ENCODE measurements at regions not wholly inside any gene's neighbourhood (a gene's known extent, or its start where the extent isn't known, plus 50 kb on each side); places are given as distances from the start of the nearest gene placed in this dataset.

GRCh38 chr7:81887098-81888090 lies 117.5 kb upstream of the HGF start:
- ATAC-seq: no peak
- no peaks in the 10 kb centered on the region for H3K36me3 ChIP-seq
- no peaks in the 10 kb centered on the region for H3K27me3 ChIP-seq
- TF ChIP-seq CTCF (IDR thresholded peaks at IDR 0.05): no peak
- no peak overlapping the region for H3K27ac ChIP-seq
- H3K9me3 ChIP-seq: no peaks in the 10 kb centered on the region
- H3K4me3 ChIP-seq: no peak overlapping the region
- intact Hi-C loops (cut with DNase I): no loop called here
- peak in 1 of 4 donors; percentile 13 for DNase-seq
- H3K4me1 ChIP-seq: no peaks in the 10 kb centered on the region

GRCh38 chr7:81886211-81886764 lies 116.4 kb upstream of the HGF start:
- Histone ChIP-seq H3K9me3 (no peaks in the 10 kb centered on the region), H3K27me3 (no peaks in the 10 kb centered on the region), H3K36me3 (no peaks in the 10 kb centered on the region), H3K4me1 (no peaks in the 10 kb centered on the region), H3K4me3 (no peak overlapping the region), H3K27ac (no peak overlapping the region)
- ATAC-seq (no peak), DNase-seq (no peak)
- intact Hi-C loops (cut with DNase I): no loop called here
- no peak for TF ChIP-seq CTCF (IDR thresholded peaks at IDR 0.05)

- ATAC-seq (no peak), DNase-seq (no peak)
- no peak for TF ChIP-seq CTCF (IDR thresholded peaks at IDR 0.05)
- no peak overlapping the region for H3K27ac ChIP-seq
- no peak overlapping the region for H3K4me3 ChIP-seq
- H3K4me1 ChIP-seq: no peaks in the 10 kb centered on the region
- H3K27me3 ChIP-seq: no peaks in the 10 kb centered on the region
- intact Hi-C loops (cut with DNase I): no loop called here
- H3K36me3 ChIP-seq: no peaks in the 10 kb centered on the region
- H3K9me3 ChIP-seq: no peaks in the 10 kb centered on the region
Observed at GRCh38 chr7:81884817-81885216, 115.0 kb upstream of the HGF start.

GRCh38 chr7:81883801-81884393 lies 114.0 kb upstream of the HGF start:
- Histone ChIP-seq H3K9me3 (no peaks in the 10 kb centered on the region), H3K36me3 (no peaks in the 10 kb centered on the region), H3K27me3 (no peaks in the 10 kb centered on the region), H3K27ac (no peak overlapping the region), H3K4me3 (no peak overlapping the region), H3K4me1 (no peaks in the 10 kb centered on the region)
- intact Hi-C loops (cut with DNase I): no loop called here
- ATAC-seq (no peak), DNase-seq (no peak)
- TF ChIP-seq CTCF (IDR thresholded peaks at IDR 0.05): no peak

GRCh38 chr7:81882086-81882485 lies 112.2 kb upstream of the HGF start:
- DNase-seq (no peak), ATAC-seq (no peak)
- no peaks in the 10 kb centered on the region for H3K27me3 ChIP-seq
- intact Hi-C loops (cut with DNase I): no loop called here
- no peaks in the 10 kb centered on the region for H3K4me1 ChIP-seq
- no peak for TF ChIP-seq CTCF (IDR thresholded peaks at IDR 0.05)
- H3K4me3 ChIP-seq: no peak overlapping the region
- H3K9me3 ChIP-seq: no peaks in the 10 kb centered on the region
- no peak overlapping the region for H3K27ac ChIP-seq
- no peaks in the 10 kb centered on the region for H3K36me3 ChIP-seq

Measured in left lung (tissue), 4 donors.